ENCODE measurements at regions not wholly inside any gene's neighbourhood (a gene's known extent, or its start where the extent isn't known, plus 50 kb on each side); places are given as distances from the start of the nearest gene placed in this dataset.

- no peaks in the 10 kb centered on the region for H4K20me1 ChIP-seq (replicated peaks in 1 of 2; ENCODE audit: control insufficient read depth in 1 of 2, insufficient read depth in 2 of 2, low read length in 2 of 2)
- no peak overlapping the region for H3K23ac ChIP-seq (ENCODE audit: insufficient read length)
- no peaks in the 10 kb centered on the region for H3K36me3 ChIP-seq (ENCODE audit: control insufficient read depth in 2 of 4, insufficient read depth in 4 of 4, low read length in 3 of 4)
- DNase-seq (ENCODE audit: low read depth in 1 of 2, low spot score in 2 of 2) (peak in 1 of 2 experiments; percentile 67), FAIRE-seq (peak; percentile 70)
- no peaks in the 10 kb centered on the region for H3K23me2 ChIP-seq (ENCODE audit: low read depth, low read length)
- H3K4me1 ChIP-seq (replicated peaks in 1 of 4; ENCODE audit: control insufficient read depth in 3 of 4, insufficient read depth in 4 of 4, low read length in 3 of 4) = peaks cover 0 to 3% (median 0%) of the 10 kb centered on the region in 4 experiments; a peak in 1 of 7 replicates
- no peak overlapping the region for H3K56ac ChIP-seq (replicated peaks; ENCODE audit: insufficient read length, low read depth, low read length)
- H3K4ac ChIP-seq (replicated peaks; ENCODE audit: insufficient read length, low read depth, low read length) = no peak overlapping the region
- no peak overlapping the region for H2BK12ac ChIP-seq (ENCODE audit: low read depth, low read length)
- no peak overlapping the region for H4K5ac ChIP-seq (ENCODE audit: insufficient read length, low read depth, low read length)
- peak overlapping the region; percentile 3; the same call in 1 of the 2 replicates for H2AFZ ChIP-seq (ENCODE audit: low read length)
- no peak overlapping the region for H3K4me3 ChIP-seq (ENCODE audit: extremely low read depth in 1 of 4, insufficient read depth in 2 of 4, low read depth in 3 of 4, low read length in 4 of 4)
- H2BK120ac ChIP-seq (replicated peaks; ENCODE audit: low read depth, low read length) = no peak overlapping the region
- H4K91ac ChIP-seq (replicated peaks; ENCODE audit: insufficient read length, low read length) = no peak overlapping the region
- no peaks in the 10 kb centered on the region; a peak in 1 of 4 replicates for H3K9me3 ChIP-seq (ENCODE audit: insufficient read depth in 2 of 2, low read depth in 1 of 2, low read length in 1 of 2)
- no peak overlapping the region for H3K4me2 ChIP-seq (ENCODE audit: insufficient read depth in 1 of 2, low read depth in 2 of 2, low read length in 2 of 2)
- no peak overlapping the region for H2BK20ac ChIP-seq (ENCODE audit: low read length)
- CTCF ChIA-PET (ENCODE audit: partially characterized antibody) = interaction anchor here (0.6 to 4.0 kb wide), 78 partner anchors 8 to 588 kb away, joined by 3 to 36 read pairs (median 4); partner anchors contain the start of gene ZBP1
- H3K79me1 ChIP-seq (ENCODE audit: low read depth, low read length) = no peaks in the 10 kb centered on the region
- H2BK15ac ChIP-seq (ENCODE audit: low read length) = no peak overlapping the region
- H2AK5ac ChIP-seq (ENCODE audit: low read depth, low read length) = no peak overlapping the region
- no peak overlapping the region for H3K27ac ChIP-seq (ENCODE audit: low read depth, low read length)
- H3K18ac ChIP-seq (ENCODE audit: extremely low read depth, low read length) = no peak overlapping the region
- POLR2A ChIA-PET (ENCODE audit: partially characterized antibody) = no interaction called here
- no peak overlapping the region for H2BK5ac ChIP-seq (ENCODE audit: low read depth, low read length)
- no peak overlapping the region for H3K14ac ChIP-seq (ENCODE audit: insufficient read length)
- WGBS, 2 experiments (ENCODE audit: extremely low coverage in 1 of 2, insufficient coverage in 1 of 2, insufficient read length in 1 of 2, insufficient replicate concordance in 2 of 2, low coverage in 1 of 2, low lambda C conversion rate in 2 of 2, missing lambda C conversion rate in 1 of 2) = 75% methylated on average over 13 of the region's 13 CpGs; no CpG with 5 or more reads in 1 of the 2 experiments
- no peak overlapping the region for H4K8ac ChIP-seq (ENCODE audit: extremely low read depth, insufficient read depth, low read length)
- H3K27me3 ChIP-seq (replicated peaks in 1 of 4; ENCODE audit: control insufficient read depth in 3 of 4, extremely low read depth in 1 of 4, insufficient read depth in 3 of 4, low read length in 3 of 4) = no peaks in the 10 kb centered on the region; a peak in 1 of 7 replicates
- no peaks in the 10 kb centered on the region for H3K79me2 ChIP-seq (ENCODE audit: control insufficient read depth in 1 of 2, insufficient read depth in 2 of 2, low read length in 2 of 2)
- no peak overlapping the region for H3K9ac ChIP-seq (replicated peaks in 1 of 4; ENCODE audit: extremely low read depth in 1 of 4, low read depth in 3 of 4, low read length in 3 of 4)
- peak; percentile 87 for TF ChIP-seq YY1 (IDR thresholded peaks at IDR 0.05; ENCODE audit: low read depth, low read length)
- TF ChIP-seq TEAD4 (IDR thresholded peaks at IDR 0.05; ENCODE audit: low read depth, low read length) = peak; percentile 88
- no peak for TF ChIP-seq CHD1 (IDR thresholded peaks at IDR 0.05; ENCODE audit: low read depth, low read length)
- no peak for TF ChIP-seq TCF12 (IDR thresholded peaks at IDR 0.05; ENCODE audit: low read depth, low read length)
- no peak for TF ChIP-seq HDAC2 (IDR thresholded peaks at IDR 0.05; ENCODE audit: borderline replicate concordance in 1 of 2, low read depth in 2 of 2, low read length in 2 of 2)
- no peak for TF ChIP-seq JUN (IDR thresholded peaks at IDR 0.05; ENCODE audit: low read depth, low read length)
- TF ChIP-seq CTBP2 (IDR thresholded peaks at IDR 0.05; ENCODE audit: borderline replicate concordance, insufficient read depth, insufficient read length, low read length) = no peak
- no peak for TF ChIP-seq POU5F1 (IDR thresholded peaks at IDR 0.05; ENCODE audit: low read depth, low read length)
- no peak for TF ChIP-seq SUZ12 (IDR thresholded peaks at IDR 0.05; ENCODE audit: low read length)
- TF ChIP-seq SP4 (IDR thresholded peaks at IDR 0.05; ENCODE audit: low read length) = no peak
- no peak for TF ChIP-seq CREB1 (IDR thresholded peaks at IDR 0.05)
- no peak for TF ChIP-seq JUND (IDR thresholded peaks at IDR 0.05; ENCODE audit: low read length)
Observed at GRCh38 chr20:58086763-58087561, 141.5 kb downstream of the ANKRD60 start.

Measured in H1 (cell line).